Raji (cell line): ENCODE measurements at regions not wholly inside any gene's neighbourhood (a gene's known extent, or its start where the extent isn't known, plus 50 kb on each side); places are given as distances from the start of the nearest gene placed in this dataset.

Source experiments
- POLR2A ChIP-seq: IDR thresholded peaks from 2 replicates; pipeline ENCODE4 v1.6.1; 2011; ENCODE audit warnings: low read depth, low read length, control low read depth; ENCODE audit not compliant: insufficient read depth

DNA sequence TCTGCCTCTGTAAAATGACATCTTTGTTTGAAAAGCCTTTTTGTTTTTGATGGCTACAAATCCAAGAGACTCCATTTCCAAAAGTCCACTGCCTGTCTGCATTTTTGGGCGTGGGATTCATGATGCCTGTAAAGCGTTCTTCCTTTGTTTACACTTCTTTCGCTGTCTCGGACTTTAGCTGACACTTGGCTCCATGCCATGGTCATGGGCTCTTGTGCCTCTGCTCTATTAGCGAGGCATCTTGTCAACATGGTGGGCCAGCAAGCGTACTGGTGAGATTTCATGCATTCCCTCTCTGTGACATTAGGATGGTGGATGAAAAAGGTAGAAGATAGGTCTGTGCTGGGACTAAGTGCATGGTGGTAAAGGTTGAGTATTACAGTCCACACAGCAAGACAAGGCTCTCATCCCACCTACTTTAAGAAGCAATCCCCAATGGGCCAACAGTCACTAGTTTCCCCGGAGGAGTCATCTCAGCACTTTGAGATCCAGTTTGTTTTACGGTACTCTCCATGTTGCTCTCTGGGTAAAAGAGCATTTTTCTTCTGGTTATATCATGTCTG lies 298.2 kb upstream of the KLF3 start:
- no peak for TF ChIP-seq POLR2A

DNA sequence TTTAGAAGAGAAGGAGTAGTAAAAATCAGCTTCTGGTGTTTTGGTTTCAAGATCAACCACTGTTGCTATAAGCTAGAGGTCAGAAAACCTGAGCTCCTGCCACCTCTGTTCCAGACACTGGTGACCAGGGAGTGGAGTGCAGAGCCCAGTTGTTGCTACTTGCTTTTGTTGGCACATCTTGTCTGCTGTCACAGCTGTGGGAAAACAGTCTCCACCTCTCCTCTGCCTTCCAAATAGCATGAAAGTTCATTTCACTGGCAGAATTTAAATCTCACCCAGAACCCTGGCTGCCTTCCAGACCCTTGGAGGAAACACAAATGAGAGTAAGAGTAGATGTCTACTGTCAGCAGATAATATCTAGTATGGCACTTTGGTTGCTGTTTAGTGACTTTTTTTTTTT lies 297.5 kb upstream of the KLF3 start:
- no peak for TF ChIP-seq POLR2A

DNA sequence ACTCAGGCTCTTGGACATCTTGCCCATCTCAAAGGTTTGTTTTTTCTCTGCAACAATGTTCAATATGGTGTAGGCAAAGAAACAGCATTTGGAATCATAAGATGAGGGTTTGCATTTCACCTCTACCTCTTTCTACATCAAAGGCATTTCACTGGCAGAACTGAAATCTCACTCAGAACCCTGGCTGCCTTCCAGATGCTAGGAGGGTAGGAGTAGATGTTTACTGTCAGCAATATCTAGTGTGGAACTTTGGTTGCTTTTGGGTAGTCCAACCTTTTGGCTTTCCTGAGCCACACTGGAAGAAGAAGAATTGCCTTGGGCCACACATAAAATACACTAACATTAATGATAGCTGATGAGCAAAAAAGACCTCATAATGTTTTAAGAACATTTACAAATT lies 297.0 kb upstream of the KLF3 start:
- no peak for TF ChIP-seq POLR2A

DNA sequence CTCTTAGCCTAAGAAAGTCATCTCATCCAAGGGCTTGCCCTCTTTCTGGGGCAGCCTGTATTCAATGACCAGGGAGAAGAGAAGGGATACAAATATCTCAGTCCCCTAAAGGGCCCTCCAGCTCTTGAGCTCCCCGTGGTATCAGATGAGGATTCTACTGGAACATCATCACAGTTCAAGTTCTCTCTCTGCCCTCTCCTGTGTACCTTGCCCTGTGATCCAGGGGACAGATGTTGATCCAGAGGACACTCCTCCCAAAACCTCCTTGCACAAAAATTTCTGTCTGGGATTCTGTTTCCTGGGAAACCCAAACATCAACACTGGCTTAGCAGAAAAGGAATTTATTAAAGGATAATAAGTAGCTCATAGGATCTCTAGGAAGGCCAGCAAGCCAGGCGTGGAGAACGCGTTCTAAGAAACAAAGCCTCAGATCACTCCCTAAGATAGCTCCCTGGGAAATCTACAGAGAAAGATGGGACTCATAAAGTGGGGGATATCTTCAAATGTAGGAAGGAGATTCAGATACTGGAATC lies 296.3 kb upstream of the KLF3 start:
- no peak for TF ChIP-seq POLR2A

DNA sequence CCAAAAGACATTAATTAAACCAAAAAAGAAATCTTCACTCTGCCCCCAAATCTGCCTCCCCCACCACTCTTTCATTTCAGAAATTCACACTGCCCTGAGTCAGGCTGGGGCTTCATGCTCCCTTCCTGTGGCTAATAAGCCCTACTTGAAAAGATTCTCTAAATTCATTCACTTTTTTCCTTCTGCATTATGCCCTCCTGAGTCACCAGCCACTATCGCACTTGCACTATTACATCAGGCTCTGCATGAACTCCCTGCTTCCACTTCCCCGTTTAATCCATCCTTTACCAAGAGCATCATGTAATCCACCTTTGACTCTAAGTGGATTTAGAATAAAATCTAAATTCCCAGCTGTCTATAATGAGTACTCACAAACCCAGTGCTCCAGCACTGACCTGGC lies 295.4 kb upstream of the KLF3 start:
- no peak for TF ChIP-seq POLR2A

DNA sequence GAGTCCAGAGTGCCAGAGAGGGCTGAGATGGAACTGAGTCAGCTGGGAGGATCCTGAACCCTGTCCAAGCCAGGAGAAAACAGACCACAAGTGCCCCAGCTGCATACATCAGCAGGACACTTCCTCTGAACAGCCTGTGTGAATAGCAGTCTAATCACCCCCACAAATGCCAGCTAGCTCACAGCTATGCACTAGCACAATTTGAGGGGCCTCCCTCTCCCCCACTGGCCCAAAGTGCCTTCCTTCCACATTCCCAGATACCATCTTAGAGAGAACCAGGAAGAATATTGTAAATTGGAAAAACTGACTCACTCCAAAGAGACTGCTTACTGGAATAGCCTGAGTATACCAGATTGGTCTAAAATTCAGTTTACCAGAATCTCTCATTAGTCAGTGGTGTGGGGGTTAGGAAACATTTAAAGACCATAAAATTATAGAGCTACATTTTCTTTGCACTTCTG lies 292.6 kb upstream of the KLF3 start:
- TF ChIP-seq POLR2A = no peak

DNA sequence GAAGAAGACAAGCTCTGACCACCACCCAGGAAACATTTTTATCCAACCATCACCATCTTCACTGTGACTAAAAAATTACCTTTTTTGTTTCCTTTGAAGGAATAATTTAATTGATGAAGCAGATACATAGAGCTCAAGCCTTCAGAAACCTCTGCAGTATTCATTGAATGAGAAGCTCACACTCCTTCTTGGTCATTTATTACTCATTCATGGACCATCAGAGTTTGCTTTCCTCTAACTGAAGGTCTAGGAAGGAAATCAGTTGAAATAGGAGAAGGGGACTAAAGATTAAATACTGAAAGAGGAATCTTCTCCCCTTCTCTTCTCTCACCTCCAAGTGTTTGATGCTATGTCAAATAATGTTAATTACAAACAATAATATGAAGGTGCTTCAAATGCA lies 290.6 kb upstream of the KLF3 start:
- TF ChIP-seq POLR2A = no peak

DNA sequence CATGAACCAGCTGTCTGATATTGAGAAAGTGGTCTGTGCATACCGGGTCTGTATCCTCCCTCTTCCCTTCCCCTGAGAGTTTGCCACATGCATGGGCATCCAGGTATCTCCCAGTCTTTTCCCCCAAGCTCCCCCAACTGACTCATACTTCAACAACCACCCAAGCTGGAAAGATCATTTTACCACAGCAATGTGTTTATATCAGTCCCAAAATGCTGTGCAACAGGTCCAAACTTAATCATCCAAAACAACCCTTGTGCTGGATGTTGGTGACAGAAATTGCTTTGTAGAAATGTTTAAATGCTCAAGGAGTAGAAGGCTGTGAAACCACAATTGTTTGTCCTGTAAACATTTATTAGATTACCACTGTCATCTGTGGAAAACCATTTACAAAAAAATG lies 286.8 kb upstream of the KLF3 start:
- TF ChIP-seq POLR2A = no peak

DNA sequence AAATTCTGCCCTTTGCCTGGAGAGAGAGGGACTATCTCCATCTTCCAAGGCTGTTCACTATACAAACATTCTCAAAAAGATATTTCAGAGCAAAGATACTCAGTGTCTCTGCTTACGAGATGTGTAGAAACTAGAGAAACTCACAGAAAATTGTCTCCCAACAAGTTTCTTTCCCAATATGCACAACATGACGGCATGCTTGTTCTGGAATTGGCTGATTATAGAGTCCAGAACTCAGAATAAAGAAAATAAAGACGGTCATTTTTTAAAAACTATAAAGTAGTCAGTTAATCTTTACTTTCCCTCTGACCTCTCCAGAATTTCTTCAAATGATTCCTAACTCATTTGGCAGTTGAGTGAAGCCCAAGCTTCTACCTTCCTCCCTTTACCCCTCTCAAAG lies 285.5 kb upstream of the KLF3 start:
- TF ChIP-seq POLR2A = no peak

DNA sequence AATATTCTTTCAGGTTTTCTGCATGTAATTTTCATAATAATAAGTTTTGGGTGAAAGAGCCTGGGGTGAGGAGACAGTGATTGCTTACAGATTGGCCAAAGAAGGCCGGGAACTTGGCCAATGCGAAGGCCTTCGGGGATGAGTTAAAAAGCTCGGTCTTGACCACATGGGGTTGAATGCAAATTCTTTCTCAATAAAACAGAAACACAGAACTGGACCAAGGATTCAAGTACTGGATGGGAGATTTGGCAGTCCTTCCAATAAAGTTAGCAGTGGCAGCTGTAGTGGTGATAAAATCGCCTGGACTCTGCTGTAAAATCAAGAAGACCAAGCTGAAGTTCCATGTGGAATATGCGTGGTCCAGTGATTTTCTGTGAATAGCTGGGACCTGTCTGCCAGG lies 282.2 kb upstream of the KLF3 start:
- TF ChIP-seq POLR2A = no peak

DNA sequence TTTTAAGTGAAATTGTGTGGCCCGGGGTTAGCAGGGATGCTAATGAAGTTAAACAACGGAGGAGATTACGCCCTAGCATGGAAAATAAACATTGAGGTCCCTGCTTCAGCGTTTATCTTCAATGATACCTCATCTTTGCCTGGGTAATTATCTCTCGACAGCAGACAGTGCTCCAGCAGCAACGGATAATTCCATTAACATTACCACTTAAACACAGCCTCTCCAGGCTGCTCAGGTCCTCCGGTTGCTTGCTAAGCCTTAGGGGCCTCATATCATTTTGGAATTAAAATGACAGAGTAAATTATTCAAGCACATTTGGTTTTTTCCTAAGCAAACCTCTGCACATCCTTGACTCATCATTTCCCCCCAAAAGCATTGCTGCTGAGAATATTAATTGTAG lies 281.5 kb upstream of the KLF3 start:
- no peak for TF ChIP-seq POLR2A

DNA sequence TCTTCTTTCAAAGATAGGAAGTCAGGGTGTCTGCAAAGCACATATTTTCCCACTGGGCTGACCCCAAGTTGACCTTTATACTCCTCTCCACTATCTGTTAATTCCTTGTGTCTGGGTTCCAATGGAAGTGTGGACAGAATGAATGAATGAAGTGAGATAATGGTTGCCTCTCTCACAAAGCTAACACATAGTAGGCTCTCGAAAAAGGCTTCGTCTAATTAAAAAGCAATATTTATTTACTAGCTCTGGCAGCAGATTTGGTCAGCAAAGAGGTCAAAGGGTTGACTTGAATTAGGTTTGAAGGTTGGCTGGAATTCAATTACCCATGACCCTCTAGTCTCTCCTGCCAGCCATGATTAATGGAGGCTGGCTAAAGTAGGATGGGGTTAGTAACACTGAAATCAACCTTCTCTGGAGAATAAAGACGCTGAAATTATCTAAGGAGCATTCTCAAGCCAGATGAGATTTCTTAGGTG lies 280.3 kb upstream of the KLF3 start:
- no peak for TF ChIP-seq POLR2A

DNA sequence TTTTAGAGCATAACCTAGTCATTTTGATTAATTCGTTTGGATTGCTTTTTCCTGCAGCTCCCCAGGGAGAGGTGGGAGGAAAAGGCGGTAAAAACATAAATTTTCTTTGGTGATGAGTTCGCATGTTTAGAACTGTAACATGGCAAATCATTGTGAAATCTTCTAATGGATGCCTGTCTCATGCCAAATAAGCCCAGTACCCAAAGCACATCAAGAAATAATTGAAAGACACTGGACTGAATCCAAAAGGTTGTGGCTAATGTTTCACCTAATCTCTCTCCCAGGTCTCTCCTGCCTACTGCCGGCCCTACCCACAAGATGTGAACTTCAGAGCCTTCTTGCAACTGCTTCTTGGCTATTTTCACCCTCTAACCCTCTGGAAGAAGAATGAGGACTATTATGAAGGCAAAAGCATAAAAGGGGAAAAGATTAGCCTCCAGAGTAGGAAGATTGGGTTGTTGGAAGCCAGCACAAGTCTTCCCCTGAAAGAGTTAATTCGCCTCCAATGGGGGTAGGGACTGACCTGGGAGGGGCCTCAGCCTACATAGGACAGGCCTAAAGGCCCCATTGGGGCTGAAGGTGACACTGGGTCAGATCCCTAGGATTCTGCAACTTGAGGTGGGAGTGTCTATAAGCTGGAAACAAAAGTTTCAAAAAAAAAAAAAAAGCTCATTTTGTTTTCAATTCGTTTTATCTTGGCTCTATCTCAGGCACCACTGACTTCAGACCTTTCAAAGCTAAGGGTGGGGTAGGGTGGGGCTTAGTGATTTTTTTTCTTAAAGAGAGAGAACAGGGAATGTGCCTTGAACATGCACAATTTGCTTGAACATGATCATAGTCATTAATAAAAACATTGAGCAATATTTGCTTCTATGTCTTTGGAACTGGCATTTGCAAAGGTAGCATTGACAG lies 278.6 kb upstream of the KLF3 start:
- no peak for TF ChIP-seq POLR2A

DNA sequence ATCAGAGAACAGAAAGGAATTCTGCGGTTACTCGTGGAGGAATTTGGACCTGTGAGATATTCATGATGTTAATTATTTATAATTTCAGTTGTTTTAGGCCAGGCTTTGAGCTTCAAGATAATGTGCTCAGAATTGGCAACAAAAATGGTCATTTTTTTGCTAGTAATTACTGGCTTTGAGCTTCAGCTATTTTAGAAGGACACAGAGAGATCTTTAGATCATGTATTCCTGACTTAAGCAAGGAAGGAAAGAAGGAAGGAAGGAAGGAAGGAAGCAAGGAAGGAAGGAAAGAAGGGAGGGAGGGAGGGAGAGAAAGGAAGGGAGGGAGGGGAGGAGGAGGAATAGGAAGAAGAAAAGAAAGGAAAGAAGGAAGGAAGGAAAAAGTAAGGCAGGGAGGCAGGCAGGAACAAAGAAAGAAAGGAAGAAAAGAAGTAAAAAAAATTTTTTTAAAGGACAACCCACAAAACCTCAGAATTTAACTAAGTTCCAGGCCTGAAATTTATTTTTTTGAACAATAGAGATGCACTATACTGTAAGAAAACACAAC lies 277.9 kb upstream of the KLF3 start:
- no peak for TF ChIP-seq POLR2A

DNA sequence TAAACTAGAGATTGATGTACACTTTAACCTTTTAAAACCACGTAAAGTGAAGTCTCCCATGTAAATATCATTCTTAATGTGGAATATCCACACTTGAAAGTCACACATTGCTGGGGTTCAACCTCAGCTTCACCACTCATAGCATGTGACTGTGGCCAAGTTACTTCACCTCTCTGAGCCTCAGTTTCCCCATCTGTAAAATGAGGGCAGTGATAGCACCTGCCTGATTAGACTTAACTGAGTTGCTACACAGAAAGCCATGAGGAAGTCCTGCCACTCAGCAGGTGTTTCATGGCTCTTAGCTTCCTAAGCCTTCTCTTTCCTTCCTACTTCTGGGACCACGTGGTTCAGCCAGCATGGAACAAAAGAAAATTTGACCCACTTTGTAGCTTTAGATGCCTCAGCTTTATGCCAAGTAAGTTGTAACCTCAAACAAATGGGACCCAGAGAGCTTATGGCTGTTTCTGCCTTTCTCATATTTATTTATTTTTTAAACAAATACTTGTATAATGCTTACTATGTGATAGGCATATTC lies 277.3 kb upstream of the KLF3 start:
- no peak for TF ChIP-seq POLR2A

DNA sequence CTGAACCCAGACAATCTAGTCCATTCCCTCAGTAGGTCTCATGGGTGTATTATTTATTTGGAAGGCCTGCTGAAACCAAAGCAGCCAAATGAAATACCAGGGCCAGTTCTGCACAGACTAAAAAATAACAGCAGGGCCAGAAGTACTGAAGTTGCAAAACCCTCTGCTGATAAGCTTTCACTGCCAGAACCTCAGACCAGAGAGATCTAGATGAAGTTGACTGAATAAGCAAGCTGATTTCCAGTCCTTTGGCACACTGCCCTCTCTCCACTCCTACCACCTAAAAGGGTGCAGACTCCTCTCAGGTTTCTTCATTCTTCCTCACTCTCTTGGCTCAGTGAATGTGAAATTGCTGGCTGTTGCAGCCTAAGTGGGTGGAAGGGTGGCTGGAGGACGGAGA lies 276.7 kb upstream of the KLF3 start:
- TF ChIP-seq POLR2A = no peak
